LoVo (cell line): ENCODE measurements at regions not wholly inside any gene's neighbourhood (a gene's known extent, or its start where the extent isn't known, plus 50 kb on each side); places are given as distances from the start of the nearest gene placed in this dataset.

Experiments
- DNase-seq: peaks from one replicate; pipeline ENCODE4 v3.0.0-alpha.2; 2016; ENCODE audit warnings: low spot score

DNA sequence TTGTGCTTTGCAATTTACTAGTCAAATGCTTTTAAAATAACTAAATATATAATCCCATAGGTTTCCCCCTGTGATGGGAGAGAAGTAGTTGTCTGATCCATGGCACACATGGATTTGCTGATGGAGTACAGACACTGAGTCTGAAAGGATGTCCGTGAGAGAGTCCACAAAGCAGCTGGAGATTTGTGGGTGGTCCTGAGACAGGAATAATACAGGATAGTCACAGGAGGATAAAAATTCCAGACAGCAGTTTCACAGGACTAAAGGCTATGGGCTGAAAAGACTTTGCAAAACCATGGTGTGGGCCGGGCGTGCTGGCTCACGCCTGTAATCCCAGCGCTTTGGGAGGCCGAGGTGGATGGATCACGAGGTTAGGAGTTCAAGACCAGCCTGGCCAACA is 58.7 kb upstream of the ZFR start:
- no peak for DNase-seq

GRCh38 chr5:32501071-32502002 is 56.8 kb upstream of the ZFR start:
- DNase-seq: no peak

- DNase-seq: no peak
Measured at GRCh38 chr5:32500181-32500580, 55.6 kb upstream of the ZFR start.

GRCh38 chr5:32499261-32499660 is 54.7 kb upstream of the ZFR start:
- no peak for DNase-seq

- DNase-seq: no peak
Measured at GRCh38 chr5:32498484-32498883, 53.9 kb upstream of the ZFR start.

- DNase-seq: no peak
Measured at GRCh38 chr5:32496104-32496503, 51.6 kb upstream of the ZFR start.

GRCh38 chr5:32494827-32495226 is 50.3 kb upstream of the ZFR start:
- no peak for DNase-seq
